GM23248 (cell line): ENCODE measurements at regions not wholly inside any gene's neighbourhood (a gene's known extent, or its start where the extent isn't known, plus 50 kb on each side); places are given as distances from the start of the nearest gene placed in this dataset.

Source experiments
- DNase-seq: peaks from one replicate; pipeline ENCODE4 v3.0.0-alpha.2; 2015
- H2AFZ ChIP-seq: fragments of 200-600 bp; sonication (generic); 2 replicates; pipeline ENCODE4 v1.6.1; 2016; ENCODE audit warnings: antibody characterized with exemption
- H3F3A ChIP-seq: fragments of 200-600 bp; sonication (generic); 2 replicates; pipeline ENCODE4 v1.6.1; 2016; ENCODE audit warnings: mild to moderate bottlenecking, antibody characterized with exemption, mixed run types; ENCODE audit not compliant: insufficient read depth
- H3K27ac ChIP-seq: fragments of 200-600 bp; sonication (generic); 2 replicates; pipeline ENCODE4 v1.5.1; 2016; ENCODE audit warnings: mild to moderate bottlenecking
- H3K27me3 ChIP-seq: fragments of 200-600 bp; sonication (generic); replicated peaks from 2 replicates; pipeline ENCODE4 v1.6.1; 2016; ENCODE audit warnings: mild to moderate bottlenecking; ENCODE audit not compliant: insufficient read depth
- H3K36me3 ChIP-seq: fragments of 200-600 bp; sonication (generic); 2 replicates; pipeline ENCODE4 v1.6.1; 2016; ENCODE audit warnings: low read depth, mild to moderate bottlenecking
- H3K4me1 ChIP-seq: fragments of 200-600 bp; sonication (generic); 2 replicates; pipeline ENCODE4 v1.6.1; 2016; ENCODE audit warnings: mild to moderate bottlenecking; ENCODE audit not compliant: insufficient read depth
- H3K4me2 ChIP-seq: fragments of 200-600 bp; sonication (generic); one replicate; pipeline ENCODE4 v1.6.1; 2016; ENCODE audit warnings: mild to moderate bottlenecking; ENCODE audit not compliant: unreplicated experiment
- H3K4me3 ChIP-seq: fragments of 200-600 bp; sonication (generic); 2 replicates; pipeline ENCODE4 v1.5.1; 2016; ENCODE audit warnings: mild to moderate bottlenecking
- H3K79me2 ChIP-seq: fragments of 200-600 bp; sonication (generic); 2 replicates; pipeline ENCODE4 v1.6.1; 2016; ENCODE audit warnings: mild to moderate bottlenecking; ENCODE audit not compliant: insufficient read depth
- H3K9ac ChIP-seq: fragments of 200-600 bp; sonication (generic); 2 replicates; pipeline ENCODE4 v1.6.1; 2016; ENCODE audit warnings: mild to moderate bottlenecking
- H3K9me2 ChIP-seq: fragments of 200-600 bp; sonication (generic); 2 replicates; pipeline ENCODE4 v1.6.1; 2016; ENCODE audit warnings: mixed run types, mild to moderate bottlenecking, moderate library complexity; ENCODE audit not compliant: insufficient read depth
- H3K9me3 ChIP-seq: fragments of 200-600 bp; sonication (generic); one replicate; pipeline ENCODE4 v1.6.1; 2017; ENCODE audit warnings: low read depth
- H4K20me1 ChIP-seq: fragments of 200-600 bp; sonication (generic); 2 replicates; pipeline ENCODE4 v1.6.0; 2016; ENCODE audit not compliant: insufficient read depth
- EZH2 ChIP-seq: fragments of 200-600 bp; sonication (generic); IDR thresholded peaks from 2 replicates; pipeline ENCODE4 v1.6.1; 2018; ENCODE audit warnings: antibody characterized with exemption, mild to moderate bottlenecking; ENCODE audit not compliant: insufficient read depth, poor library complexity, severe bottlenecking
- EZH2phosphoT487 ChIP-seq: fragments of 200-600 bp; sonication (generic); IDR thresholded peaks from 2 replicates; pipeline ENCODE4 v1.6.1; 2018; ENCODE audit warnings: antibody characterized with exemption, moderate library complexity, mild to moderate bottlenecking, low read depth; ENCODE audit not compliant: insufficient read depth
- WGBS, 2 experiments: methylation state at CpG; one replicate each; pipeline ENCODE4 v1.1.6; 2015 to 2017; ENCODE audit warnings: low lambda C conversion rate in 2 of 2, low coverage in 1 of 2; ENCODE audit errors: missing lambda C conversion rate in 2 of 2; 5-methylcytosine and 5-hydroxymethylcytosine counted together
- in situ Hi-C: fragments of 300-500 bp; cut with MboI; formaldehyde crosslinking; loops from 2 replicates; pipeline ENCODE4 v1.15.0; 2020

DNA sequence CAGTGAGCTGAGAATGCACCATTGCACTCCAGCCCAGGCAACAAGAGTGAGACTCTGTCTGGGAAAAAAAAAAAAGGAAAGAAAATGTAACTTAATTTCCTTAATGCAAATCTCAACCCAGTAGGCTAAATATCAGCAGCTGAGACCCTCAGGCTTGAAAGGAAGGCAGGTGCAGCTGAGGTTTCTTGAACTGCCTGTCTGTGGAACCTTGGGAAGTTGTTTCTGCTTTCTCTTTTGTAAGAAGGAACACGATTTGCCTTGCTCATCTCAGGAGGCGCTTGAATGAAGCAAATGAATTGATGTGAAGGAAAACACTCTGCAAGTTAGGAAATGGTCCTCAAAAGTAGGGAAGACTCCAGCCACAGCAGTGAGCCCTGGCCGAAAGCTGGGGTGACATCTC, 143.3 kb downstream of the IRX1 start:
- no peak overlapping the region for H2AFZ ChIP-seq
- H3K9ac ChIP-seq = no peak overlapping the region
- in situ Hi-C loops = no loop called here
- no peaks in the 10 kb centered on the region for H3K9me3 ChIP-seq
- no peaks in the 10 kb centered on the region for H3K36me3 ChIP-seq
- H3K27ac ChIP-seq = no peak overlapping the region
- H3K27me3 ChIP-seq = no peaks in the 10 kb centered on the region
- H3F3A ChIP-seq = no peaks in the 10 kb centered on the region
- DNase-seq = no peak
- no peak for TF ChIP-seq EZH2phosphoT487
- no peak for TF ChIP-seq EZH2
- H3K4me1 ChIP-seq = no peaks in the 10 kb centered on the region
- WGBS, 2 experiments = 49 to 57% methylated on average over 3 of the region's 3 CpGs
- no peaks in the 10 kb centered on the region for H3K79me2 ChIP-seq
- H3K4me3 ChIP-seq = no peak overlapping the region
- no peaks in the 10 kb centered on the region for H4K20me1 ChIP-seq
- no peak overlapping the region for H3K4me2 ChIP-seq
- no peaks in the 10 kb centered on the region for H3K9me2 ChIP-seq

DNA sequence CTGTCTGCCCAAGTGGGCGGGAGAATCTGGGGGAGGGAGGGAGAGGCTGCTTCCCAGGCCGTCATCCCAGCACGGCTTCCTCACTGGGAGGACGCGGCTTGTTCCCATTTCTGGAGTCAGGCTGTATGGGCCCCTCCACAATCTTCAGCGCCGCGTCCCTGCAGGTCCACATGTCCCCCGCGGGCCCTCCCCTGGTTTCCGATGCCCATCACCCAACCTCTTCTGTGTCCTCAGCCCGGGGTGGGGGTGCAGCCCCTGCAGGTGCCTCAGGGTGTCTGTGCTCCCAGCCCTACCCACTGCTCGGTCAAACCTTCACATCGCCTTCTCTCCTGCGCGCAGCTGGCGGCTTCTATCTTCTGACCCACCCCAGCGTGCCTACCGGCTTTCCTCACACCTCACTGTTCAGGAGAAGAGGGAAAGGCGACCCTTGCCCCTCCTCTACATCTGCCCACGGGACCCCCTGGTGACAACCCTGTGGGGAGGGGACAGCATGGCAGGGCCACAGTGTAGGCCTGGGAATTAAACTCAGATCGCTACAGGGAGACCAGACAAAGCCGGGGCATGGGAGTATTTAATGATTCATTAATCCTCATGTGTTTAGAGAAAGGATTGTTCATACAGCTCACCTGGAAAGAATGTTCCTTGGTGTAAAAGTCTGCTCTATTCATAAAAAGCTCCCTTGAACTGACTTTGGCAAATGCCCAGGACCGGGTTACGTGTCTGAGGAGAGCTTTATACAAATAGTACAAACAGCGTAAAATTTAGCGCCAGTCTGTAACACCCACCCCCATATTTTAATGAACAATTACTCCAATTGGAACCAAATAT, 145.1 kb downstream of the IRX1 start:
- Histone ChIP-seq H2AFZ (no peak overlapping the region), H3K79me2 (no peaks in the 10 kb centered on the region), H3K4me2 (no peak overlapping the region), H3K9me2 (no peaks in the 10 kb centered on the region), H3K4me1 (no peaks in the 10 kb centered on the region), H3F3A (no peaks in the 10 kb centered on the region), H3K27me3 (no peaks in the 10 kb centered on the region), H3K9me3 (no peaks in the 10 kb centered on the region), H3K9ac (no peak overlapping the region), H3K36me3 (no peaks in the 10 kb centered on the region), H3K4me3 (no peak overlapping the region), H3K27ac (no peak overlapping the region), H4K20me1 (no peaks in the 10 kb centered on the region)
- in situ Hi-C loops = no loop called here
- 72 to 86% methylated on average over 21 to 27 of the region's 27 CpGs for WGBS, 2 experiments
- DNase-seq = no peak
- TF ChIP-seq EZH2phosphoT487 (no peak), EZH2 (no peak)

GRCh38 chr5:3741374-3741770, 145.7 kb downstream of the IRX1 start:
- in situ Hi-C loops = no loop called here
- DNase-seq = no peak
- no peaks in the 10 kb centered on the region for H3K36me3 ChIP-seq
- H3K79me2 ChIP-seq = no peaks in the 10 kb centered on the region
- H3K9ac ChIP-seq = no peak overlapping the region
- no peaks in the 10 kb centered on the region for H3K27me3 ChIP-seq
- H3K9me3 ChIP-seq = no peaks in the 10 kb centered on the region
- TF ChIP-seq EZH2phosphoT487 (no peak), EZH2 (no peak)
- no peak overlapping the region for H3K4me3 ChIP-seq
- no peak overlapping the region for H2AFZ ChIP-seq
- H3F3A ChIP-seq = no peaks in the 10 kb centered on the region
- no peaks in the 10 kb centered on the region for H3K4me1 ChIP-seq
- 57 to 58% methylated on average over 8 of the region's 8 CpGs for WGBS, 2 experiments
- no peaks in the 10 kb centered on the region for H4K20me1 ChIP-seq
- no peak overlapping the region for H3K27ac ChIP-seq
- no peaks in the 10 kb centered on the region for H3K9me2 ChIP-seq
- H3K4me2 ChIP-seq = no peak overlapping the region

GRCh38 chr5:3742750-3743149, 147.1 kb downstream of the IRX1 start:
- no peak for TF ChIP-seq EZH2phosphoT487
- TF ChIP-seq EZH2 = no peak

GRCh38 chr5:3751846-3752245, 156.2 kb downstream of the IRX1 start:
- no peak for DNase-seq
- 44 to 53% methylated on average over 2 of the region's 2 CpGs for WGBS, 2 experiments
- Histone ChIP-seq H3K4me2 (no peak overlapping the region), H3K27me3 (no peaks in the 10 kb centered on the region), H3K4me3 (no peak overlapping the region), H4K20me1 (no peaks in the 10 kb centered on the region), H3K27ac (no peak overlapping the region), H3K9ac (no peak overlapping the region), H3K9me2 (no peaks in the 10 kb centered on the region), H2AFZ (no peak overlapping the region), H3F3A (no peaks in the 10 kb centered on the region), H3K79me2 (no peaks in the 10 kb centered on the region), H3K36me3 (no peaks in the 10 kb centered on the region), H3K9me3 (no peaks in the 10 kb centered on the region), H3K4me1 (no peaks in the 10 kb centered on the region)
- TF ChIP-seq EZH2phosphoT487 = no peak
- TF ChIP-seq EZH2 = no peak
- in situ Hi-C loops = no loop called here

More at GRCh38 chr5:3742750-3743149, 147.1 kb downstream of the IRX1 start:
- H3F3A ChIP-seq = no peaks in the 10 kb centered on the region
- H3K9me3 ChIP-seq = no peaks in the 10 kb centered on the region
- H3K79me2 ChIP-seq = no peaks in the 10 kb centered on the region
- H3K27me3 ChIP-seq = no peaks in the 10 kb centered on the region
- no peaks in the 10 kb centered on the region for H3K4me1 ChIP-seq
- H2AFZ ChIP-seq = no peak overlapping the region
- H3K27ac ChIP-seq = no peak overlapping the region
- no peaks in the 10 kb centered on the region for H3K9me2 ChIP-seq
- no peak for DNase-seq
- in situ Hi-C loops = no loop called here
- H3K4me3 ChIP-seq = no peak overlapping the region
- H3K4me2 ChIP-seq = no peak overlapping the region
- H3K9ac ChIP-seq = no peak overlapping the region
- 77% methylated on average over 3 of the region's 3 CpGs for WGBS, 2 experiments
- H3K36me3 ChIP-seq = no peaks in the 10 kb centered on the region
- no peaks in the 10 kb centered on the region for H4K20me1 ChIP-seq
